ENCODE measurements at regions not wholly inside any gene's neighbourhood (a gene's known extent, or its start where the extent isn't known, plus 50 kb on each side); places are given as distances from the start of the nearest gene placed in this dataset.
"Not testable (repeated sequence)": the region's sequence is repeated elsewhere in the genome, so short reads cannot be mapped to it uniquely, and the experiment has no call there.

DNA sequence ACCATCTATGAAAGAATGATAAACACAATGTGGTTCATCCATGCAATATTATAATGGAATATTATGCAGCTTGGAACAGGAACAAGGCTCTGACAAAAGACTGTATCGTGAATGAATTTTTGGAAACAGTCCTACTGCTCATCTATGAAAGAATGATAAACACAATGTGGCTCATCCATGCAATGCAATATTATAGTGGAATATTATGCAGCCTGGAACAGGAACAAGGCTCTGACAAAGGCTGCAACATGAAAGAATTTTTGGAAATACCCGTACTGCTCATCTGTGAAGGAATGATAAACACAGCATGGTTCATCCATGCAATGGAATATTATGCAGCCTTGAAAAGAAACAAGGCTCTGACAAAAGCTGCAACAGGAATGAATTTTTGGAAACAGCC, 158.8 kb downstream of the CRLF2 start:
- not testable (repeated sequence) for DNase-seq

DNA sequence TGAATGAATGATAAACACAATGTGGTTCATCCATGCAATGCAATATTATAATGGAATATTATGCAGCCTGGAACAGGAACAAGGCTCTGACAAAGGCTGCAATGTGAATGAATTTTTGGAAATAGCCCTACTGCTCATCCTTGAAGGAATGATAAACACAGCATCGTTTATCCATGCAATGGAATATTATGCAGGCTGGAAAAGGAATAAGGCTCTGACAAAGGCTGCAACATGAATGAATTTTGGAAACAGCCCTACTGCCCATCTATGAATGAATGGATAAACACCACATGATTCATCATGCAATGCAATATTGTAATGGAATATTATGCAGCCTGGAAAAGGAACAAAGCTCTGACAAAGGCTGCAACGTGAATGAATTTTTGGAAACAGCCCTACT, 159.4 kb downstream of the CRLF2 start:
- no peak for DNase-seq

DNA sequence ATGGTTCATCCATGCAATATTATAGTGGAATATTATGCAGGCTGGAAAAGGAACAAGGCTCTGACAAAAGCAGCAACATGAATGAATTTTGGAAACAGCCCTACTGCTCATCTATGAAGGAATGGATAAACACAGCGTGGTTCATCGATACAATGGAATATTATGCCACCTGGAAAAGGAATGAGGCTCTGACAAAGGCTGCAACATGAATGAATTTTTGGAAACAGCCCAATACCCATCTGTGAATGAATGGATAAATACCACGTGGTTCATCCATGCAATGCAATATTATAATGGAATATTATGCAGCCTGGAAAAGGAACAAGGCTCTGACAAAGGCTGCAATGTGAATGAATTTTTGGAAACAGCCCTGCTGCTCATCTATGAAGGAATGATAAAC, 160.4 kb downstream of the CRLF2 start:
- DNase-seq = no peak

DNA sequence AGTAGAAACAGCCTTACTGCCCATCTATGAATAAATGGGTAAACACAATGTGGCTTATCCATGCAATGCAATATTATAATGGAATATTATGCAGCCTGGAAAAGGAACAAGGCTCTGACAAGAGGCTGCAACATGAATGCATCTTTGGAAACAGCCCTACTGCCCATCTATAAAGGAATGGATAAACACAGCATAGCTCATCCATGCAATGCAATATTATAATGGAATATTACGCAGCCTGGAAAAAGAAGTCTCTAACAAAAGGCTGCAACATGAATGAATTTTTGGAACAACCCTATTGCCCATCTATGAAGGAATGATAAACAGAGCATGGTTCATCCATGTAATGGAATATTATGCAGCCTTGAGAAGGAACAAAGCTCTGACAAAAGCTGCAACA, 161.0 kb downstream of the CRLF2 start:
- DNase-seq = no peak

DNA sequence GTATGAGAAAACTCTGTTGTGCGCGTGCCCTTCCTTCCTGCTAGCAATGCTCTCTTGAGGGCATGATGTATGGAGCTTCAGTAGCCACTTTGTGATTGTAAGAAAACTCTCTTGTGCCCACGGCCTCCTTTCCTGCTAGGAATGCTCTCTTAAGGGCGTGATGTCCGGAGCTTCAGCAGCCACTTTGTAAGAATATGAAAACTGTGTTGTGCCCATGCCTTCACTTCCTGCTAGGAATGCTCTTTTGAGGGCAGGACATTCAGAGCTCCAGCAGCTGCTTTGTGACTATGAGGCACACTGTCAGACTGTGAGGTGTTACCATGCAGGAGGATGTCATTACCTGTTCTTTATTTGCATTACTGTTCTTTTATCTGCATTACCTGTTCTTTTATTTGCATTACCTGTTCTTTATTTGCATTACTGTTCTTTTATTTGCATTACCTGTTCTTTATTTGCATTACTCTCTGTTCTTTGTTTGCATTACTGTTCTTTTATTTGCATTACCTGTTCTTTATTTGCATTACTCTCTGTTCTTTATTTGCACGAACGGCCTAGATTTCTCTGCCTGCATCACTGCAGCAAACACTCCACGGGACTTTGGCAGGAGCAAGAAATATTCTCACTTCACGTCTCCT, 166.7 kb downstream of the CRLF2 start:
- no peak for DNase-seq

DNA sequence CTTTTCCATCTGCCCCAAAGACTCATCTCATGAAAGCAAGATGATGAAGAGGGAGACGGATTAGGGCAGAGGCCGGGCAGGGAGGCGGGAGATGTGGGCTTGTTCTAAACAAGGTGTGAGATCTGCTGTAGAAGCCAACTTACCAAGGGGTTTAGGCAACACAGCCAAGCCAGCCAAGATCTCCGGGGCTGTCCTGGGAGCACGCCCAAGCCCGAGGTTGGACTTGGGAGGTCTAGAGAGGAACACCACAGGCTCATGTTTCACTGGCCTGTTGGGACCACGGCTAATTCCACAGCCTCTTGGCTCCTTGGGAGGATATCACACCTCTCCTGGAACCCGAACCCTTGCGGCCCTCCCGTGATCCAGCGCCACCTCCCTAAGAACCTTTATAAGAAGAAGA, 171.4 kb downstream of the CRLF2 start:
- no peak for DNase-seq

DNA sequence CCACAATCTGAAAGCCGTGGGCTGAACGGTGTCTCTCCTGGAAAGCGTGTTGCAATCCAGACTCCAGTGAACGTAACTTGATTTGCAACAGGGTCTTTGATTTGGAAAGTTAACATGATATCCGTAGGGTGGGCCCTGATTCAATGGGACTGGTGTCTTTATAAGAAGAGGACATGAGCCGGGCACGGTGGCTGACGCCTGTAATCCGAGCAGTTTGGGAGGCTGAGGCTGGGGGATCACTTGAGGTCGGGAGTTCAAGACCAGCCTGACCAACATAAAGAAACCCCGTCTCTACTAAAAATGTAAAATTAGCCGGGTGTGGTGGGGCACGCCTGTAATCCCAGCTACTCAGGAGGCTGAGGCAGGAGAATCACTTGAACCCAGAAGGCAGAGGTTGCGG, 176.5 kb downstream of the CRLF2 start:
- DNase-seq = not testable (repeated sequence)

DNA sequence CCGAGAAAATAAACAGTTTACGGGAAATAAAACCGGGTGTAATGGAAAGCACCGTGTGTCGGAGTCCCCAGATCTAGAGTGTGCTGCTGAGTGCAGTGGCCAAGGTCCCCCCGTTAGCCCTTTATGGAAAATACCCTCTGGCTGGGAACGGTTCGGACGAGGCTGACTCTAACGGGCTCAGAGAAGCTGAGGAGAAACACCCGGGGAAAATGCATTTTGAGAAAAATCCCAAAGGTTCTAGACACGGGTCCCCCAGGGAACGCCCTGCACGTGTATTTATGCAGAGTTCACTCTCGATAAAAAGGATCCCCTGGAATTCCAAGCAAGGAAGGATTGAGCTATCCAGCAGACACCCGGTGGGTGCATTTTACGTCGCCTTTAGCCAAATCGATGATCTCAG, 177.2 kb downstream of the CRLF2 start:
- DNase-seq = no peak

DNA sequence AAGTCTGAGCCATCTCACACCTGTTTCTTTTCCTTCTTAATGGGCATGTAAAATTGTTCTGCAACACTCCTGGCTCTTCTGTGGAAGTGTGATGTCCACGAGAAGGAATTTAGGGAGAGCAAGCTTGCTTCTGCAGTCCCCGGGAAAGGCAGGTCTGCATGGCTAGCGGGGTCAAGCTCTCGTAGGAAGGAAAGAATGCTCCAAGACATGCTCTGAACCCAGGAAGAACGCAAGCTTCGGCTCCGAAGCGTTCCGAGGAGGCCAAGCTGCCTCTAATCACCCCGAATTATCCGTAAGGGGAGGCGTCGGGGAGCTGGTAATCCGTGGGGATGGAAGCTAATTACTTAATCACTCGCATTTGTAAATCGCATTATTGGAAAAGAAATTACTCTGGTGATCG, 177.7 kb downstream of the CRLF2 start:
- DNase-seq = no peak

DNA sequence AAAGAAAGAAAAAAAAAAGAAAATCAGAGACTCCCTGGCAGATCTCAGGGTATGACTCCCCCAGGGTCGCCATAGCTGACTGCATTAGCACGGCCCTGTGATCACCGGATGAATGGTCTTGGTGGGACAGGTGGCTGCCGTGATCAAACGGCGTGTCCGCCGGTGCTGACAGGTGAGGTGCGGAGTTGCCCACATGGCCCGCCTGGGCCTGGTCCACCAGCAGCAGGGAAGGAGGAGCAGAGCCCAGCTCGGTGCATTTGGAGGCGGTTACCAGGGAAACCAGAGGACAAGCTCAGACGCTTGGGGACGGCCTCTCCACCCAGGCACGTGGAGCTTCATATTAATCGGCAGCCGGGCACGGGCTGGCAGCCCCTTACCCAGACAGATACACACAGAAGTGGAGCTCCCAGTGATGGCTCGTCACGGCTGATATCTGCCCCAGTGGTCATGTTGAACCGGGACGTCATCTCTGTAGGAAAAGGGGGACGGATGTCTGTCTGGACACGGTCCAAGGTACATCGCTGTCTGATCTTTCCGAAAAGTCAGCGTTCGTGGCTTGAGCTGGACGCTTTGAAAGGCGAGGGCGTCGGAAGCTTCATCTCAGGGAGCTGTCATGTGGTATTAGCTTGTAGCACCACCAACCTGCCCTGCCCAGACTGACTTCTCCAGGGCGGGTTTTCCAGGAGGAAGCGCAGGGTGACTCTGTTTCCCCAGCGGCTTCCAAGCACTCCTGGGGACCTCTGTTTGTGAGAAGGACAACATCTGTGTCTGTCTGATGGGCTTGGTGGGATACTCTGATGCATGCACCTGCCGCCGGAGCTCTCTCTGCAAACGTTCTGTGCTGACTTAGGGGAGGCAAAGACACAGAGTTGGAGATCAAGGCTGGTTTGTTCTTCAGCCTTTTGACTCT, 180.7 kb downstream of the CRLF2 start:
- DNase-seq = no peak

DNA sequence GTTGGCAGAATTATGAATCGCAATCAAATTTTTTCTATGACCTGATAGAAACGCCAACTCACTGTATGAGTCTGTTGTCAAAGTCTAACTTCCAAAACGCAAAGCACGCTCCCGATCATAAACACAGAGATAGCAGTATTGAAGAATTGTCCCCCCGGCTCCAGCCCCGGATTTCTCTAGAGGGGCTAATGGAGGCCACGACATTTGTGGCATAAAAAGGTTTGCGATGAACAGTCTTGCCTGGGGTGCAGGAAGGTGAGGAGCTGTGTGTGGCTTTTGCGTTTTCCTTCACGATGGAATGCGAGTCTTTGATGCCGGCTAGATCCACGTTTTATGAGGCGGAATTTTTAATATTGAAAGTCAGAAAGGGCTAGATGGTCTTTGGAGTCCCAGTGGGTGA, 183.0 kb downstream of the CRLF2 start:
- no peak for DNase-seq

DNA sequence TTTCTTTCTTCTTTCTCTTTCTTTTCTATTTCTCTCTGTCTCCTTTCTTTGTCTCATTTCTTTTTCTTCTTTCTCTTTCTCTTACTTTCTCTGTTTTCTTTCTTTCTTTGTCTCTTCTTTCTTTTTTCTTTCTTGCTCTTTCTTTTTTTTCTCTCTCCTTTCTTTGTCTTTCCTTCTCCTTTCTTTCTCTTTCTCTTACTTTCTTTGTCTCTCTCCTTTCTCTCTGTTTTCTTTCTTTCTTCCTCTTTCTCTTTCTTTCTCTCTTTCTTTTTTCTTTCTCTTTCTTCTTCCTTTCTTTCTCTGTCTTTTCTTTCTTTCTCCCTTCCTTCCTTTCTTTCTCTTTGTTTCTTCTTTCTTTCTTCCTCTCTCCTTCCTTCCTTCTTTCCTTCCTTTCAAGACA, 184.8 kb downstream of the CRLF2 start:
- no peak for DNase-seq

DNA sequence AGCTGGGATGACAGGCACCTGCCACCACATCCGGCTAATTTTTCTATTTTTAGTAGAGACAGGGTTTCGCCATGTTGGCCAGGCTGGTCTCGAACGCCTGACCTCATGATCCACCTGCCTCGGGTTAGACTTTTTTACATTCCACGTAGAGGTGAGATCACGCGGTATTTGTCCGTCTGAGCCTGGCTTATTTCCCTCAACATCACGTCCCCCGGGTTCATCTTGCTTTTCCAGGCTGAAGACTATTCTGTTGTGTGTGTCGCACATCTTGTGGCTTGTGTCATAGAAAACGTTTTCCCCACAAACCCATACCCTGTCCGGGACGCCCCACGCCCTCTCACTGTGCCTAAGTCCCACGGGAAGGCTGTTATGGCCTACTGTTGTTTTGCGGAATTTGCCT, 185.3 kb downstream of the CRLF2 start:
- no peak for DNase-seq

DNA sequence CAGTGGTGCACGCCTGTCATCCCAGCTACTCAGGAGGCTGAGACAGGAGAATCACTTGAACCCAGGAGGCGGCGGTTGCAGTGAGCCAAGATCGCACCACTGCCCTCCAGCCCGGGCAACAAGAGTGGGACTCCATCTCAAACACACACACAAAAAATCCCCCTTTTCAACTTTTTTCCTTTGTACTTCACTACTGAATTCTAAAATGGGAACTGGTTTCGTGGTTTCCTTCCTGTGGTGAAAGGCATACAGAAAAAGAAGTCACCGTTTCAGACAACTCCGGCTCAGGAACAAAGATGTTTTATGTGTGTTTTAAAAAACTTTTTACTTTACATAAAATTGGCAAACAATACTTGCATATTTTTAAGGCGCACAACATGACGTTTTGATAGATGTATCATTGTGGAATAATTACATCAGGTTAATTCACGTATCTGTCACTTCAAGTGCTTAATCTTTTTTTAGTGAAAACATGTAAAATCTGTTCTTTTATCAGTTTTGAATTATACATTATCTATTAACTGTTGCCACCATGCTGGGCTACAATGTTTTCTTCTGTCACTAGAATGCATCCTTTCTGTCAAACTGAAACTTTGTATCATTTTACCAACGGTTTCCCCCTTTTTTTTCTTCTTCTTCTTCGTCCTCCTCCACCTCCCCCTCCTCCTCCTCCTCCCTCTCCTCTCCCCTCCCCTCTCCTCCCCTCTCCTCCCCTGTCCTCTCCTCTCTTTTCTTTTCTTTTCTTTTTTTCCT, 186.0 kb downstream of the CRLF2 start:
- DNase-seq = peak in 1 of 2 donors; percentile 75

DNA sequence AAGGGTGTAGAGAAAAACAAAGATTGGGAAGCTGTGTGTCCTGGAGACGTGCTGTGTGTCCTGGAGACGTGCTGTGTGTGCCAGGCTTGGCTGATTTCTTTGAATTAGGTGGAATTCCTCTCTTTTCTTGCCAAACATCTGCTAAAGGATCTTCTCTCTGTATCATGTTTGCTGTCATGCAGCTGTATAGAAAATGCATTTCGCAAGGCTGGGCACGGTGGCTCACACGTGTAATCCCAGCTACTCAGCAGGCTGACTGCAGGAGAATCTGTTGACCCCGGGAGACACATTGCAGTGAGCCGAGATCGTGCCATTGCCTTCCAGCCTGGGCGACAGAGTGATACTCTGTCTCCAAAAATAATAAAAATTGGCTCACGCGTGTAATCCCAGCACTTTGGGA, 187.0 kb downstream of the CRLF2 start:
- no peak for DNase-seq

DNA sequence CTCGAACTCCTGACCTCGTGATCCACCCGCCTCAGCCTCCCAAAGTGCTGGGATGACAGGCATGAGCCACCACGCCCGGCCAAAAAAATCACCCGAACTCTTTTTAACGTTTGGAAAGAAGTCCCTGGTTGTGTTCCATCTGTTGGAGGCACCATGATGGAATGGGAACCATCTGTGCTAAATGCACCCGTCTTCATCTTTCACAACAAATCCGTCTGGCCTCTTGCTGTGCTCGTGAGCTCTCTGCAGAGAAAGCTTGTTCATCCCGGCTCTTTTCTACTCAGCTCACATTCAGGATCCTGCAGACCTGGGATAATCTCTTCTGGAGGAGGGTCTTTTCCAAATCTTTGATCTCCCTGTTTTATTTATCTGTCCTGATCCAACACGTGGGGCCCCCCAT, 188.8 kb downstream of the CRLF2 start:
- DNase-seq = no peak

DNA sequence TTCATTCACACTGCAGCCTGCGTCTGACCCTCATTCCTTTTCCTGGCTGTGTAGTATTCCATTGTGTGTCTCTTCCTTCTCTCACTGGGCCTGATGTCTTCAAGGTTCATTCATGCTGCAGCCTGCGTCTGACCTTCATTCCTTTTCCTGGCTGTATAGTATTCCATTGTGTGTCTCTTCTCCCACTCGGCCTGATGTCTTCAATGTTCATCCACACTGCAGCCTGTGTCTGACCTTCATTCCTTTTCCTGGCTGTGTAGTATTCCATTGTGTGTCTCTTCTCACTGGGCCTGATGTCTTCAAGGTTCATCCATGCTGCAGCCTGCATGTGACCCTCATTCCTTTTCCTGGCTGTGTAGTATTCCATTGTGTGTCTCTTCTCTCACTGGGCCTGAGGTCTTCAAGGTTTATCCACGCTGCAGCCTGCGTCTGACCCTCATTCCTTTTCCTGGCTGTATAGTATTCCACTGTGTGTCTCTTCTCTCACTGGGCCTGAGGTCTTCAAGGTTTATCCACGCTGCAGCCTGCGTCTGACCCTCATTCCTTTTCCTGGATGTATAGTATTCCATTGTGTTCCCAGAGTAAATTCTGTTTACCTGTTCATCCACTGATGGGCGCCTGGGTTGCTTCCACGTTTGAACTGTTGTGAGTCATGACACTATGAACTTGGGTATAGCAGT, 191.0 kb downstream of the CRLF2 start:
- DNase-seq = not testable (repeated sequence)

DNA sequence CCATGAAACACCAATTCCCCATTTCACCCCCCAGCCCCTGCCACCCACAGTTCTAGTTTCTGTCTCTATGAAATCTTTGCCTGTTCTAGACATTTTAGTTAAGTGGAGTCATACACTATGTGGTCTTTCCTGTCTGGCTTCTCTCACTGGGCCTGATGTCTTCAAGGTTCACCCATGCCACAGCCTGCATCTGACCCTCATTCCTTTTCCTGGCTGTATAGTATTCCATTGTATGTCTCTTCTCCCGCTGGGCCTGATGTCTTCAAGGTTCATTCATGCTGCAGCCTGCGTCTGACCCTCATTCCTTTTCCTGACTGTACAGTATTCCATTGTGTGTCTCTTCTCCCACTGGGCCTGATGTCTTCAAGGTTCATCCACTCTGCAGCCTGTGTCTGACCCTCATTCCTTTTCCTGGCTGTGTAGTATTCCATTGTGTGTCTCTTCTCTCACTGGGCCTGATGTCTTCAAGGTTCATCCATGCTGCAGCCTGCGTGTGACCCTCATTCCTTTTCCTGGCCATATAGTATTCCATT, 191.7 kb downstream of the CRLF2 start:
- no peak for DNase-seq

DNA sequence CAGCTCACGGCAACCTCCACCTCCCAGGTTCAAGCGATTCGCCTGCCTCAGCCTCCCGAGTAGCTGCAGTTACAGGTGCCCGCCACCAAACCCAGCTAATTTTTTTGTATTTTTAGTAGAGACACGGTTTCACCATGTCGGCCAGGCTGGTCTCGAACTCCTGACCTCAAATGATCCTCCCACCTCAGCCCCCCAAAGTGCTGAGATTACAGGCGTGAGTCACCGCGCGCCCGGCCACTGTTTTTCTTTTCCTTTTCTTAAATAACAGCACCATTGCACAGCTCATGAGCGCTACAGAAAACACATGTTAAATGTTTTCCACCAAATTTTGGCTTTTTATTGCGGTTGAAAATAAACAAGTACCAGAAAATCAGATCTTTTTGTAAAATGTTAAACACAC, 195.5 kb downstream of the CRLF2 start:
- DNase-seq = not testable (repeated sequence)

DNA sequence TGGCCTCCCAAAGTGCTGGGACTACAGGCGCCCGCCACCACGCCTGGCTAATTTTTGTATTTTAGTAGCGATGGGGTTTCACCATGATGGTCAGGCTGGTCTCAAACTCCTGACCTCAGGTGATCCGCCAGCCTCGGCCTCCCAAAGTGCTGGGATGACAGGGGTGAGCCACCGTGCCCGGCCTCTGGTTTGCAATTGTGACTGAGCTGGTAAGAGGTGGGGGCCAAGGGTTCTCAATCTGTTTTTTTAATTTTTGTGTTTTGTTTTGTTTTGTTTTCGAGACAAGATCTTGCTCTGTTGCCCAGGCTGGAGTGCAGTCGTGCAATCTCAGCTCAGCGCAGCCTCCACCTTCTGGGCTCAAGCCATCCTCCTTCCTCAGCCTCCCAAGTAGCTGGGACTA, 196.2 kb downstream of the CRLF2 start:
- DNase-seq = not testable (repeated sequence)

DNA sequence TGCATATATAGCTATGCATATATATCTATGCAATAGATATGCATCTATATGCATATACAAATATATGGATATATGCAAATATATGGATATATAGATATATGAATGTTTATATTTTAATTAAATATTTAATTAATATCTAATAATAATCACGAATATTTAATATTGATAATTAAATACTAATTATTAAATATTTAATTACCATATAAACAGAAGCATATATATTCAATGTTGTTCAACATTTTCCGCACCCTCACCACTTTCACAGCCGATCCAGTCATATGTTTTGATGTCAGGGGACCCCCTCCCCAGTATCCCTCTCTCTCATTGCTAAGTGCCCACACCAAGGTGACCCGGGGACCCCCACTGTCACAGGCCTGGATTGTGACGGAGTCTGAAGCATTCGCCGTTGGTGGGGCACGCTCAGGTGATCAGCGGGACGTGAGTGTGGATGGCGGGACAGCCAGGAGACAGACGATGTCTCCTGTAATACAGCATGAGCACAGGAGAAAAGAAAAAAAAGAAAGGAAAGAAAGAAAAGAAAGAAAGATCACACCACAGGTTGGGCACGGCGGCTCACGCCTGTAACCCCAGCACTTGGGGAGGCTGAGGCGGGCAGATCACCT, 199.7 kb downstream of the CRLF2 start:
- no peak for DNase-seq

DNA sequence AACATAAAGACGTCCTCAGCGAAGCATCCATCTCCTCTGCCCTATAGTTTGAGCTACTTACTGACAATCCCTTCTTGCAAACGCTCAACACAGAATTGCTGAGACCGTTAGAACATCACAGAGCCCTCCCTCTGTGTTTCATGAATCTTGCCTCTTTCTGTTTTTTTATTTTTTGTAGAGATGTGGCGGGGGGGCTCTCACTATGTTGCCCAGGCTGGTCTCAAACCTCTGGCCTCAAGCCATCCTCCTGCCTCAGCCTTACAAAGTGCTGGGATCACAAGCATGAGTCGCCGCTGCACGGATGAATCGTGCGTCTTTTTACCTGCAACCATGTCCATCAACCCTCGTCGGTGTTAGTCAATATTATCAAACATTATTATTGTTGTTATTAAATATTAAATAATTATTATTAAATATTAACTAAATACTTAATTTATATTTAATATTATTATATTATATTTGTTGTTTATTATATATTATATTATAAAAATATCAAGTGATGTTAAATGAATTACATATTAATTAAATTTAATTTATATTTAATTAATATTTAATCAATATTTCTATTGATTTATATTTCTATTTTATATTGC, 200.7 kb downstream of the CRLF2 start:
- no peak for DNase-seq
